SK-N-SH (cell line): ENCODE measurements at regions not wholly inside any gene's neighbourhood (a gene's known extent, or its start where the extent isn't known, plus 50 kb on each side); places are given as distances from the start of the nearest gene placed in this dataset.

Experiments used
- CTCF ChIA-PET: fragments of 300-600, 350-600 bp; formaldehyde crosslinking; extraction: SDS; loops from one replicate; lab custom pipeline; 2021; lab: Yijun Ruan, JAX
- POLR2A ChIA-PET: fragments of 350-600 bp; sonication (Branson Sonifier 250); formaldehyde crosslinking; extraction: SDS; loops from one replicate; lab custom pipeline; 2020; ENCODE audit warnings: antibody characterized with exemption, inconsistent platforms; lab: Yijun Ruan, JAX
- DNase-seq: peaks from one replicate; pipeline ENCODE4 v3.0.0; 2012
- H2AFZ ChIP-seq: fragments of 200-600 bp; sonication (generic); 2 replicates; pipeline ENCODE4 v1.8.1; 2016; ENCODE audit warnings: antibody characterized with exemption, mild to moderate bottlenecking, low read depth
- H3F3A ChIP-seq: fragments of 200-600 bp; sonication (generic); replicated peaks from 2 replicates; pipeline ENCODE3; 2016; ENCODE audit warnings: antibody characterized with exemption, mild to moderate bottlenecking; ENCODE audit not compliant: insufficient read depth
- H3K27ac ChIP-seq, 2 experiments: fragments of 200-500 bp in 1 of 2; fragments of 200-600 bp in 1 of 2; sonication (Bioruptor generic) in 1 of 2; sonication (generic), shearing (Covaris generic) in 1 of 2; 2 replicates each; pipeline versions ENCODE4 v1.5.1 to v1.6.1; 2014 to 2016; ENCODE audit warnings: low read depth in 2 of 2, inconsistent platforms in 1 of 2, low read length in 1 of 2, mild to moderate bottlenecking in 1 of 2, mixed read lengths in 1 of 2
- H3K27me3 ChIP-seq: fragments of 200-600 bp; sonication (generic), shearing (Covaris generic); 2 replicates; pipeline ENCODE4 v1.6.1; 2016; ENCODE audit warnings: mixed run types; ENCODE audit not compliant: insufficient read depth
- H3K36me3 ChIP-seq, 2 experiments: fragments of 200-500 bp in 1 of 2; fragments of 200-600 bp in 1 of 2; sonication (Bioruptor generic) in 1 of 2; sonication (generic) in 1 of 2; replicated peaks in 1 of 2; 2 replicates each; pipeline versions ENCODE3 to v1.5.1; 2014 to 2016; ENCODE audit warnings: low read length in 1 of 2, mild to moderate bottlenecking in 1 of 2; ENCODE audit not compliant: insufficient read depth in 2 of 2, control insufficient read depth in 1 of 2
- H3K4me1 ChIP-seq, 2 experiments: fragments of 200-500 bp in 1 of 2; fragments of 200-600 bp in 1 of 2; sonication (Bioruptor generic) in 1 of 2; sonication (generic), shearing (Covaris generic) in 1 of 2; 2 replicates each; pipeline versions ENCODE4 v1.5.1 to v1.6.1; 2014 to 2016; ENCODE audit warnings: low read depth in 1 of 2, low read length in 1 of 2, mixed run types in 1 of 2; ENCODE audit not compliant: insufficient read depth in 2 of 2, control insufficient read depth in 1 of 2
- H3K4me2 ChIP-seq: fragments of 200-600 bp; sonication (generic), shearing (Covaris generic); 2 replicates; pipeline ENCODE4 v1.6.1; 2017; ENCODE audit warnings: mixed run types
- H3K4me3 ChIP-seq, 2 experiments: fragments of 200-500 bp in 1 of 2; fragments of 200-600 bp in 1 of 2; sonication (Bioruptor generic) in 1 of 2; sonication (generic), shearing (Covaris generic) in 1 of 2; 2 replicates each; pipeline versions ENCODE4 v1.5.1 to v1.8.1; 2014 to 2016; ENCODE audit warnings: low read depth in 2 of 2, inconsistent platforms in 1 of 2, low read length in 1 of 2, mild to moderate bottlenecking in 1 of 2, mixed read lengths in 1 of 2, moderate library complexity in 1 of 2
- H3K79me2 ChIP-seq: fragments of 200-600 bp; sonication (generic); 2 replicates; pipeline ENCODE4 v1.8.1; 2017; ENCODE audit warnings: mild to moderate bottlenecking; ENCODE audit not compliant: insufficient read depth
- H3K9ac ChIP-seq: fragments of 200-600 bp; sonication (generic); 2 replicates; pipeline ENCODE4 v1.6.1; 2017; ENCODE audit warnings: mixed run types
- H3K9me2 ChIP-seq: fragments of 200-600 bp; sonication (generic); 2 replicates; pipeline ENCODE4 v1.6.1; 2017; ENCODE audit warnings: mixed run types
- H3K9me3 ChIP-seq: fragments of 200-600 bp; sonication (generic); 2 replicates; pipeline ENCODE4 v1.6.1; 2017; ENCODE audit warnings: mixed run types, mild to moderate bottlenecking, moderate library complexity
- H4K20me1 ChIP-seq: fragments of 200-600 bp; sonication (generic); 2 replicates; pipeline ENCODE4 v1.6.1; 2017; ENCODE audit warnings: mild to moderate bottlenecking, mixed run types; ENCODE audit not compliant: insufficient read depth
- CHD2 ChIP-seq: fragments of 150-350 bp; IDR thresholded peaks from 2 replicates; pipeline ENCODE4 v1.6.1; 2018; ENCODE audit warnings: low read length; ENCODE audit not compliant: partially characterized antibody
- CTCF ChIP-seq: fragments of 200-600 bp; sonication (generic); IDR thresholded peaks from 2 replicates; pipeline ENCODE4 v1.6.1; 2017; ENCODE audit warnings: antibody characterized with exemption, mild to moderate bottlenecking, moderate library complexity
- ELF1 ChIP-seq: IDR thresholded peaks from 2 replicates; pipeline ENCODE4 v1.4.0; 2012
- FOSL2 ChIP-seq: IDR thresholded peaks from 2 replicates; pipeline ENCODE4 v1.4.0; 2012; ENCODE audit warnings: low read depth, mild to moderate bottlenecking, moderate library complexity, borderline replicate concordance
- FOXJ3 ChIP-seq: sonication (generic); formaldehyde crosslinking; IDR thresholded peaks from 2 replicates; pipeline ENCODE4 v1.5.1; 2020; ENCODE audit warnings: mild to moderate bottlenecking, missing genetic modification reagents
- FOXM1 ChIP-seq: IDR thresholded peaks from 2 replicates; pipeline ENCODE4 v1.4.0; 2012; ENCODE audit warnings: low read depth, mild to moderate bottlenecking
- GABPA ChIP-seq: IDR thresholded peaks from 2 replicates; pipeline ENCODE4 v1.4.0; 2012; ENCODE audit warnings: low read depth, mild to moderate bottlenecking
- GATA2 ChIP-seq: sonication (generic); formaldehyde crosslinking; IDR thresholded peaks from 2 replicates; pipeline ENCODE4 v1.5.0; 2020; ENCODE audit warnings: mild to moderate bottlenecking, missing genetic modification reagents
- IRF3 ChIP-seq: fragments of 150-350 bp; IDR thresholded peaks from 2 replicates; pipeline ENCODE4 v1.6.1; 2016; ENCODE audit warnings: mild to moderate bottlenecking, low read depth, low read length
- JUND ChIP-seq: IDR thresholded peaks from 2 replicates; pipeline ENCODE4 v1.4.0; 2012
- MAX ChIP-seq: IDR thresholded peaks from 2 replicates; pipeline ENCODE4 v1.4.0; 2012; ENCODE audit warnings: low read depth
- MEF2A ChIP-seq: IDR thresholded peaks from 2 replicates; pipeline ENCODE4 v1.4.0; 2012; ENCODE audit warnings: low read depth, borderline replicate concordance
- NRF1 ChIP-seq: IDR thresholded peaks from 2 replicates; pipeline ENCODE4 v1.6.1; 2012; ENCODE audit warnings: low read depth, mild to moderate bottlenecking, low read length
- PBX3 ChIP-seq: IDR thresholded peaks from 2 replicates; pipeline ENCODE4; 2012
- RAD21 ChIP-seq: IDR thresholded peaks from 2 replicates; pipeline ENCODE4 v1.6.1; 2012; ENCODE audit warnings: mild to moderate bottlenecking, low read length
- RCOR1 ChIP-seq: fragments of 150-350 bp; IDR thresholded peaks from 2 replicates; pipeline ENCODE4 v1.6.1; 2017; ENCODE audit warnings: antibody characterized with exemption, low read length
- REST ChIP-seq: IDR thresholded peaks from 2 replicates; pipeline ENCODE4 v1.6.1; 2012; ENCODE audit warnings: mild to moderate bottlenecking, low read depth, low read length, moderate library complexity
- RFX5 ChIP-seq: IDR thresholded peaks from 2 replicates; pipeline ENCODE4 v1.6.1; 2012; ENCODE audit warnings: mild to moderate bottlenecking, improper control_type of control experiment, low read length
- TEAD4 ChIP-seq: IDR thresholded peaks from 2 replicates; pipeline ENCODE4 v1.4.0; 2012; ENCODE audit warnings: mild to moderate bottlenecking, borderline replicate concordance; ENCODE audit not compliant: insufficient read depth
- WGBS: methylation state at CpG from one replicate; pipeline ENCODE4 v1.1.6; 2017; ENCODE audit warnings: low lambda C conversion rate; 5-methylcytosine and 5-hydroxymethylcytosine counted together
- TF ChIP-seq, protein P1 (sequence below): IDR thresholded peaks from 2 replicates; pipeline ENCODE4 v1.4.0; 2012; ENCODE audit warnings: low read depth, borderline replicate concordance

DNA sequence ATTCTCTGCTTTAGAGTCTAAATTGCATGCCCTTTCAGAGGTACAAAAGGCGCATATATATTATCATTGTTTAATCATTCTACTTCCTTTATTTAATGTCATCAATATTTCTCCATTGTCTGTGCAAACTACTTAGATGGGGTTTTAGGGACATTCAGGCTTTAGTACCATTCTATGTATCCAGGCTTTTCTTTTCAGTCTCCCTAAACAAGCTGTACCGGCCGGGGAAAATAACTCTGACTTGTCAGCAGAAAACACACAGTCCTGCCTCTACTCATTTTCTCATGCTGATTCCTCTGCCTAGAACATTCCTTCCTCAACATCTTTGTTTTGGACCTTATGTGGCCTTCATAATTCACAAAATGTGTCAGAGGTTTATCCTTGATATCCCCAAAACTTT, 392.1 kb upstream of the DAB2 start:
- Histone ChIP-seq H3K9me2 (no peaks in the 10 kb centered on the region; the same call in 1 of the 2 replicates), H3K4me1 (no peaks in the 10 kb centered on the region), H2AFZ (no peak overlapping the region), H3F3A (no peaks in the 10 kb centered on the region), H3K27me3 (no peaks in the 10 kb centered on the region), H3K4me2 (no peak overlapping the region), H3K4me3 (no peak overlapping the region), H3K79me2 (no peaks in the 10 kb centered on the region), H3K9me3 (no peaks in the 10 kb centered on the region), H3K9ac (no peak overlapping the region), H4K20me1 (no peaks in the 10 kb centered on the region), H3K27ac (no peak overlapping the region), H3K36me3 (no peaks in the 10 kb centered on the region)
- TF ChIP-seq RCOR1 = no peak
- no peak for TF ChIP-seq FOXM1
- TF ChIP-seq IRF3 = no peak
- no peak for TF ChIP-seq ELF1
- no peak for TF ChIP-seq GABPA
- no peak for TF ChIP-seq FOSL2
- POLR2A ChIA-PET = no interaction called here
- no peak for DNase-seq
- CTCF ChIA-PET = no interaction called here
- 43% methylated on average over 3 of the region's 3 CpGs for WGBS

GRCh38 chr5:39816156-39816845, 391.5 kb upstream of the DAB2 start:
- 20% methylated on average over 5 of the region's 5 CpGs for WGBS
- Histone ChIP-seq H4K20me1 (no peaks in the 10 kb centered on the region), H3K4me2 (no peak overlapping the region), H3K4me1 (no peaks in the 10 kb centered on the region), H3K9ac (no peak overlapping the region), H3K27me3 (no peaks in the 10 kb centered on the region), H3K27ac (no peak overlapping the region), H3K9me2 (no peaks in the 10 kb centered on the region; the same call in 1 of the 2 replicates), H3K9me3 (no peaks in the 10 kb centered on the region), H2AFZ (no peak overlapping the region), H3K36me3 (no peaks in the 10 kb centered on the region), H3F3A (no peaks in the 10 kb centered on the region), H3K4me3 (no peak overlapping the region), H3K79me2 (no peaks in the 10 kb centered on the region)
- TF ChIP-seq, protein P1, sequence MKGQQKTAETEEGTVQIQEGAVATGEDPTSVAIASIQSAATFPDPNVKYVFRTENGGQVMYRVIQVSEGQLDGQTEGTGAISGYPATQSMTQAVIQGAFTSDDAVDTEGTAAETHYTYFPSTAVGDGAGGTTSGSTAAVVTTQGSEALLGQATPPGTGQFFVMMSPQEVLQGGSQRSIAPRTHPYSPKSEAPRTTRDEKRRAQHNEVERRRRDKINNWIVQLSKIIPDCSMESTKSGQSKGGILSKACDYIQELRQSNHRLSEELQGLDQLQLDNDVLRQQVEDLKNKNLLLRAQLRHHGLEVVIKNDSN = no peak
- no peak for TF ChIP-seq FOXJ3 (CRISPR knock-in tag)
- TF ChIP-seq MAX = no peak
- TF ChIP-seq CTCF = no peak
- no peak for TF ChIP-seq REST
- no peak for TF ChIP-seq RFX5
- no peak for TF ChIP-seq GATA2 (CRISPR knock-in tag)
- no peak for TF ChIP-seq CHD2
- no peak for TF ChIP-seq NRF1
- no peak for TF ChIP-seq MEF2A
- no peak for TF ChIP-seq PBX3
- no peak for TF ChIP-seq RAD21
- no peak for TF ChIP-seq TEAD4
- TF ChIP-seq JUND = no peak
- DNase-seq = no peak
- POLR2A ChIA-PET = no interaction called here
- CTCF ChIA-PET = no interaction called here
